Fibroblast of lung (primary cell): ENCODE measurements at regions not wholly inside any gene's neighbourhood (a gene's known extent, or its start where the extent isn't known, plus 50 kb on each side); places are given as distances from the start of the nearest gene placed in this dataset.

ENCODE experiments used
- DNase-seq, 2 donors: peaks; one replicate each; pipeline versions ENCODE4 v3.0.0 to v3.0.0-alpha.2; 2010; ENCODE audit warnings: low read depth in 2 of 2
- H2AFZ ChIP-seq: 2 replicates; pipeline ENCODE4 v1.5.1; 2012; ENCODE audit warnings: low read length, control low read depth, inconsistent platforms
- H3K27ac ChIP-seq: 2 replicates; pipeline ENCODE4 v1.5.1; 2011; ENCODE audit warnings: low read length, control low read depth; ENCODE audit not compliant: insufficient read depth
- H3K27me3 ChIP-seq: 2 replicates; pipeline ENCODE4 v1.5.1; 2011; ENCODE audit warnings: mild to moderate bottlenecking, low read length; ENCODE audit not compliant: control insufficient read depth, insufficient read depth
- H3K36me3 ChIP-seq: 2 replicates; pipeline ENCODE4 v1.5.1; 2011; ENCODE audit warnings: low read length; ENCODE audit not compliant: control insufficient read depth, insufficient read depth
- H3K4me1 ChIP-seq: 2 replicates; pipeline ENCODE4 v1.5.1; 2011; ENCODE audit warnings: low read length; ENCODE audit not compliant: control insufficient read depth, insufficient read depth; ENCODE audit errors: extremely low read depth
- H3K4me2 ChIP-seq: 2 replicates; pipeline ENCODE4 v1.5.1; 2011; ENCODE audit warnings: low read length, control low read depth; ENCODE audit not compliant: insufficient read depth; ENCODE audit errors: extremely low read depth
- H3K4me3 ChIP-seq, 4 experiments: fragments of 200-600 bp in 1 of 4; sonication (generic) in 1 of 4; replicated peaks in 1 of 4; 2 replicates each; pipeline ENCODE4 v1.5.1; 2011 to 2016; ENCODE audit warnings: low read length in 4 of 4, low read depth in 3 of 4, mild to moderate bottlenecking in 3 of 4, control low read depth in 2 of 4, inconsistent platforms in 1 of 4, mixed read lengths in 1 of 4; ENCODE audit not compliant: insufficient read depth in 1 of 4; ENCODE audit errors: control extremely low read depth in 1 of 4
- H3K79me2 ChIP-seq: 2 replicates; pipeline ENCODE4 v1.5.1; 2012; ENCODE audit warnings: mild to moderate bottlenecking, low read length, inconsistent platforms; ENCODE audit not compliant: control insufficient read depth, insufficient read depth
- H3K9ac ChIP-seq: 2 replicates; pipeline ENCODE4 v1.5.1; 2011; ENCODE audit warnings: mild to moderate bottlenecking, low read length, control low read depth; ENCODE audit not compliant: insufficient read depth
- H3K9me3 ChIP-seq: 2 replicates; pipeline ENCODE4 v1.5.1; 2012; ENCODE audit warnings: low read depth, low read length; ENCODE audit not compliant: control insufficient read depth, insufficient read depth
- H4K20me1 ChIP-seq: 2 replicates; pipeline ENCODE4 v1.5.1; 2011; ENCODE audit warnings: low read length; ENCODE audit not compliant: control insufficient read depth, insufficient read depth; ENCODE audit errors: extremely low read depth
- EZH2 ChIP-seq: IDR thresholded peaks from 2 replicates; pipeline ENCODE4 v1.5.1; 2012; ENCODE audit warnings: low read length, control low read depth, mild to moderate bottlenecking; ENCODE audit errors: missing control alignments
- TF ChIP-seq, protein P1 (sequence below), 2 donors: IDR thresholded peaks in 1 of 2; conservative IDR thresholded peaks in 1 of 2; 1 replicate in 1 of 2; 2 replicates in 1 of 2; pipeline ENCODE4 v1.5.1; 2011 to 2012; ENCODE audit warnings: low read length in 2 of 2, control low read depth in 1 of 2, inconsistent platforms in 1 of 2, low read depth in 1 of 2, mild to moderate bottlenecking in 1 of 2

DNA sequence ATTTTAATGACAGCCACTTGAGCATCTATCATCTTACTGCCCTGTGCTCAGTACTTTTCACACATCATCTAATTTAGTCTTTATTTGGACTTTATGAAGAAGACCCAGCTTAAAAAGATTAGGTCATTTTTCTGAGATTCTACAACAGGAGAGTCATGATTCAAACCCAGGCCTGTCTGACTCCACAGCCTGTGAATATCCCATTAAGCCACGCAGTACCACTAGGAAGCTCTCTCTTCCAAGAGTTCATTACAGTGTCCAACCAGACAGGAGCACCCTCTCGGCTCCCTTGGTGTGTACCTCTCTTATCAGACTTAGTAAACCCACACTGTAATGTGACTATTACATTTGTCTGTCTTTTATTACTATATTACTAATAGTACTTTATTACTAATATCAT lies 332.8 kb downstream of the DHX15 start:
- no peak for DNase-seq
- H4K20me1 ChIP-seq, result no peaks in the 10 kb centered on the region
- H3K27me3 ChIP-seq, result no peaks in the 10 kb centered on the region
- H3K9ac ChIP-seq, result no peak overlapping the region
- no peak overlapping the region for H2AFZ ChIP-seq
- peaks cover 2% of the 10 kb centered on the region for H3K4me1 ChIP-seq
- TF ChIP-seq EZH2, result no peak
- TF ChIP-seq, protein P1, sequence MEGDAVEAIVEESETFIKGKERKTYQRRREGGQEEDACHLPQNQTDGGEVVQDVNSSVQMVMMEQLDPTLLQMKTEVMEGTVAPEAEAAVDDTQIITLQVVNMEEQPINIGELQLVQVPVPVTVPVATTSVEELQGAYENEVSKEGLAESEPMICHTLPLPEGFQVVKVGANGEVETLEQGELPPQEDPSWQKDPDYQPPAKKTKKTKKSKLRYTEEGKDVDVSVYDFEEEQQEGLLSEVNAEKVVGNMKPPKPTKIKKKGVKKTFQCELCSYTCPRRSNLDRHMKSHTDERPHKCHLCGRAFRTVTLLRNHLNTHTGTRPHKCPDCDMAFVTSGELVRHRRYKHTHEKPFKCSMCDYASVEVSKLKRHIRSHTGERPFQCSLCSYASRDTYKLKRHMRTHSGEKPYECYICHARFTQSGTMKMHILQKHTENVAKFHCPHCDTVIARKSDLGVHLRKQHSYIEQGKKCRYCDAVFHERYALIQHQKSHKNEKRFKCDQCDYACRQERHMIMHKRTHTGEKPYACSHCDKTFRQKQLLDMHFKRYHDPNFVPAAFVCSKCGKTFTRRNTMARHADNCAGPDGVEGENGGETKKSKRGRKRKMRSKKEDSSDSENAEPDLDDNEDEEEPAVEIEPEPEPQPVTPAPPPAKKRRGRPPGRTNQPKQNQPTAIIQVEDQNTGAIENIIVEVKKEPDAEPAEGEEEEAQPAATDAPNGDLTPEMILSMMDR (conservative IDR thresholded peaks at IDR 0.05 in 1 of 2, IDR thresholded peaks at IDR 0.05 in 1 of 2; ENCODE audit: low read depth in 1 of 2, low read length in 2 of 2), result no peak
- H3K9me3 ChIP-seq, result no peaks in the 10 kb centered on the region
- no peak overlapping the region for H3K27ac ChIP-seq
- H3K4me3 ChIP-seq, result no peak overlapping the region
- H3K4me2 ChIP-seq, result no peak overlapping the region
- H3K79me2 ChIP-seq, result no peaks in the 10 kb centered on the region
- H3K36me3 ChIP-seq, result no peaks in the 10 kb centered on the region

DNA sequence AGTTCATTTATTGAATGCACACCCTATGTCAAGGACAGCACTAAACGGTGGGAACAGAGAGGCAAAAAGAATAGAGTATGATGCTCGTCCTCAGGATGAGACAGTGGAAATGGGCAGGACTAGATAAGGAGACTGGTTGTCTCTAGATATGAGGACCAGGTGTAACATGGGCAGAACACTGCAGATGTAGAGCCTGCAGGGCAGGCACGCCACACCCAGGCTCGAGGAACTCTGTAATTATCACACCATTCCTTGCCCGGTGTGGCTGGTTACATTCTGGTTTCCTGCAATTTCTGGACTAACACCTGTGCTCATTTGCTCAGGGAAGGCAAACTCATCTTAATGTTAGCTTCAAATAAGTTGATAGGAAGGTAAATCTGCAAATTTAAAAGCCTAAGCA lies 334.4 kb downstream of the DHX15 start:
- H3K4me1 ChIP-seq, result peaks cover 2% of the 10 kb centered on the region
- no peak overlapping the region for H2AFZ ChIP-seq
- H3K4me2 ChIP-seq, result no peak overlapping the region
- H4K20me1 ChIP-seq, result no peaks in the 10 kb centered on the region
- TF ChIP-seq EZH2, result no peak
- TF ChIP-seq, protein P1 (conservative IDR thresholded peaks at IDR 0.05 in 1 of 2, IDR thresholded peaks at IDR 0.05 in 1 of 2; ENCODE audit: low read depth in 1 of 2, low read length in 2 of 2), result no peak
- H3K9me3 ChIP-seq, result no peaks in the 10 kb centered on the region
- H3K9ac ChIP-seq, result no peak overlapping the region
- no peaks in the 10 kb centered on the region for H3K36me3 ChIP-seq
- no peak overlapping the region for H3K27ac ChIP-seq
- H3K4me3 ChIP-seq, result no peak overlapping the region
- H3K79me2 ChIP-seq, result no peaks in the 10 kb centered on the region
- no peak for DNase-seq
- no peaks in the 10 kb centered on the region for H3K27me3 ChIP-seq

DNA sequence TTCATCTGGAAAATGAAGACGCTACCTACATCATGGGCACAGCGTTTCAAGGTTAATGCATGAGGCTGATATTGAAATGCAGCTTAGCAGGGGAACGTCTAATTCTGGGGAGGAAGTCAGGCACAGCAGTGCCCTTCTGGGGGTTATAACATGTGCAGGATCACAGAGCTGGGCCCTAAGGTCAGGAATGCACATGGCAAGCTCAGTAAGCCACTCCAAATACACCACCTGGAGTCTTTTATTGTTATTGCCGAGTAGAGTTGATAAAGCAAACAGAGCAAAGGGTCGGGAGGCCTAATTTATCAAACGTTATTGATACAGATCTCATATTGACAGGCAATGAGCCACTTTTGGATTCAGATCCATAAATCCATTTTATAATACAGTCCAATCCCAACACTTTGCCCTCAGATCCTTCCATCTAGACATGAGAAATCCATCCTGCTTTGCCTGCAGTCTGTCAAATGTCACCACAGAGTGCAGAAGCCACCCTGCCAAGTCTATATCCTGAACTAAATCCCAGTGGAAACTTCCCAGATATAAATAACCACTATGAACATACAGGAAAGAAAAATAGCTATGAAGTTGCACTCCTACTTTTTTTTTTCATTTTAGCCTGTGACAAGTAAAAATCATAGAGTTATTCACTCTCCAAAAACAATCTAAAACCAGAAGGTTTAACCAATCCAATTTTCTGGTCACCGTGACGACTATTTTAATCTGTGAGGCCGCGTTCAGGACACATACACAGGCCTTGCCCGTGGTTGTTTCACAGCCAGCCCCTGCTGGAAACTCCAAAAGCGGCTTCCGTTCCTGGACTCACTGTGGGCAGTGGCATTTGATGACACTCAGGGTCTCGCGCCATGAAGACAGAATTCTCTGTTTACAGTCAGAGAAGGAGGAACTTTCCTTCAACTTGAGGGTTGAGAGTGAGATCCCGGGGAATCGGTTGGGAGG lies 335.4 kb downstream of the DHX15 start:
- Histone ChIP-seq H3K4me2 (no peak overlapping the region), H3K9ac (no peak overlapping the region), H3K9me3 (no peaks in the 10 kb centered on the region), H3K36me3 (no peaks in the 10 kb centered on the region), H3K4me3 (no peak overlapping the region), H4K20me1 (no peaks in the 10 kb centered on the region), H2AFZ (peak overlapping the region; percentile 52), H3K4me1 (peaks cover 2% of the 10 kb centered on the region), H3K79me2 (no peaks in the 10 kb centered on the region), H3K27ac (no peak overlapping the region), H3K27me3 (no peaks in the 10 kb centered on the region)
- DNase-seq, result no peak
- TF ChIP-seq, protein P1 (conservative IDR thresholded peaks at IDR 0.05 in 1 of 2, IDR thresholded peaks at IDR 0.05 in 1 of 2; ENCODE audit: low read depth in 1 of 2, low read length in 2 of 2), result no peak
- TF ChIP-seq EZH2, result no peak
